LNCaP clone FGC (cell line): ENCODE measurements at regions not wholly inside any gene's neighbourhood (a gene's known extent, or its start where the extent isn't known, plus 50 kb on each side); places are given as distances from the start of the nearest gene placed in this dataset.

Experiments
- DNase-seq: peaks from one replicate; pipeline ENCODE4 v3.0.0-alpha.2; 2011; ENCODE audit warnings: low read depth
- H3K4me3 ChIP-seq: 2 replicates; pipeline ENCODE4 v1.5.1; 2011; ENCODE audit warnings: mild to moderate bottlenecking, low read depth, low read length, control low read depth
- TF ChIP-seq, protein P1 (sequence below): IDR thresholded peaks from 2 replicates; pipeline ENCODE4 v1.5.1; 2012; ENCODE audit warnings: mild to moderate bottlenecking; ENCODE audit not compliant: control insufficient read depth, insufficient read depth; ENCODE audit errors: extremely low read depth

- H3K4me3 ChIP-seq: no peak overlapping the region
- DNase-seq: no peak
- TF ChIP-seq, protein P1, sequence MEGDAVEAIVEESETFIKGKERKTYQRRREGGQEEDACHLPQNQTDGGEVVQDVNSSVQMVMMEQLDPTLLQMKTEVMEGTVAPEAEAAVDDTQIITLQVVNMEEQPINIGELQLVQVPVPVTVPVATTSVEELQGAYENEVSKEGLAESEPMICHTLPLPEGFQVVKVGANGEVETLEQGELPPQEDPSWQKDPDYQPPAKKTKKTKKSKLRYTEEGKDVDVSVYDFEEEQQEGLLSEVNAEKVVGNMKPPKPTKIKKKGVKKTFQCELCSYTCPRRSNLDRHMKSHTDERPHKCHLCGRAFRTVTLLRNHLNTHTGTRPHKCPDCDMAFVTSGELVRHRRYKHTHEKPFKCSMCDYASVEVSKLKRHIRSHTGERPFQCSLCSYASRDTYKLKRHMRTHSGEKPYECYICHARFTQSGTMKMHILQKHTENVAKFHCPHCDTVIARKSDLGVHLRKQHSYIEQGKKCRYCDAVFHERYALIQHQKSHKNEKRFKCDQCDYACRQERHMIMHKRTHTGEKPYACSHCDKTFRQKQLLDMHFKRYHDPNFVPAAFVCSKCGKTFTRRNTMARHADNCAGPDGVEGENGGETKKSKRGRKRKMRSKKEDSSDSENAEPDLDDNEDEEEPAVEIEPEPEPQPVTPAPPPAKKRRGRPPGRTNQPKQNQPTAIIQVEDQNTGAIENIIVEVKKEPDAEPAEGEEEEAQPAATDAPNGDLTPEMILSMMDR: no peak
These were observed 94.6 kb upstream of the FUNDC1 start for GRCh38 chrX:44637282-44637681.

DNA sequence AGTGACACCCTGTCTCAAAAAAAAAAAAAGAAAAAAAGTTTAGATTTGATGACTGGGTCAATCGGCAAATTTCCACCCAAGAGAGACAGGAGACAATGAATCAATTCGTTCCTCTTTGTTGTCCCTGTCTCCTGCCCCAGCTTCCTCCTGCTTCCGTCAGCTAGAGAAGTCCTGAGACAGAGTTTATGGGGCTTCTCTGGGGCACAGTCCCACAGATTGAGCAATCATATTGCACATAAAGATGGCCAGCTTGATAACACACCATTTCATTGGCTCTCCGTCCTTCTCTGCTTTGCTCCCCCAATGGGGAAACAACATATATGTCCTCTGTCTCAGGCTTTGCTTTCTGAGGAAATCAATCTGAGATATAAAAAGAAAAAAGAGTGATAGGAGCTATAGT lies 78.4 kb upstream of the FUNDC1 start:
- H3K4me3 ChIP-seq: no peak overlapping the region
- DNase-seq: peak; percentile 46
- TF ChIP-seq, protein P1: no peak

GRCh38 chrX:44619039-44619438 lies 76.4 kb upstream of the FUNDC1 start:
- TF ChIP-seq, protein P1: no peak
- DNase-seq: no peak
- H3K4me3 ChIP-seq: no peak overlapping the region

DNA sequence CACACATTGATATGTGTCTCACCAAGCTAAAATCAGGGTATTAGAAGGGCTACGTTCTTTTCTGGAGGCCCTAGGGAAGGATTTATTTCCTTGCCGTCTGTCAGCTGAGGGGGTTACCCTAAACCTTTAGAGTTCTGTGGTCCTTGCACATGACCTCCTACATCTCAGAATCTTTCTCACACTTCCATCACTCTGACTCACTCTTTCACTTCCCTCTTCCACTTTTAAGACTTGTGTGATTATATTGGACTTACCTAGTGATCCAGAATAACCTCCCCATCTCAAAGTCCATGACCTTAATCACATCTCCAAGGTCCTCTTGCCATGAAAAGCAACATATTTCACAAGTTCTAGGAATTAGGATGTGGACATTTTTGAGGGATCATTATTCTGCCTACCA lies 53.6 kb upstream of the FUNDC1 start:
- no peak for DNase-seq
- TF ChIP-seq, protein P1: no peak
- no peak overlapping the region for H3K4me3 ChIP-seq
